Activated T-helper 2 cell treated with anti-CD3 and anti-CD28 coated beads, Interferon-gamma antibody, Interleukin-2, Interleukin-4, amounts not matched to agents 10 μg/mL and 5 μg/mL and 100 μg/mL, durations not matched to agents 14 hours and 24 hours and 36 hours (primary cell): ENCODE measurements at regions not wholly inside any gene's neighbourhood (a gene's known extent, or its start where the extent isn't known, plus 50 kb on each side); places are given as distances from the start of the nearest gene placed in this dataset.

Experiments used
- DNase-seq: peaks from one replicate; pipeline ENCODE4 v3.0.0; 2021; ENCODE audit warnings: low spot score
- H3K27ac Mint-ChIP-seq: one replicate; pipeline ENCODE4 v1.8.0; 2021; ENCODE audit warnings: mixed read lengths
- H3K27me3 Mint-ChIP-seq: one replicate; pipeline ENCODE4 v1.8.0; 2021; ENCODE audit warnings: low read depth, mixed read lengths
- H3K36me3 Mint-ChIP-seq: one replicate; pipeline ENCODE4 v1.8.0; 2021; ENCODE audit warnings: low read depth, mixed read lengths
- H3K4me1 Mint-ChIP-seq: one replicate; pipeline ENCODE4 v1.8.0; 2021; ENCODE audit warnings: low read depth, mixed read lengths
- H3K4me3 Mint-ChIP-seq: one replicate; pipeline ENCODE4 v1.8.0; 2021; ENCODE audit warnings: low read depth, mild to moderate bottlenecking, moderate library complexity, mixed read lengths
- H3K9me3 Mint-ChIP-seq: one replicate; pipeline ENCODE4 v1.8.0; 2021; ENCODE audit warnings: mixed read lengths
- intact Hi-C: fragments of 100-400 bp; cut with micrococcal nuclease; formaldehyde crosslinking; loops from one replicate; pipeline ENCODE4 v1.15.1; 2023

DNA sequence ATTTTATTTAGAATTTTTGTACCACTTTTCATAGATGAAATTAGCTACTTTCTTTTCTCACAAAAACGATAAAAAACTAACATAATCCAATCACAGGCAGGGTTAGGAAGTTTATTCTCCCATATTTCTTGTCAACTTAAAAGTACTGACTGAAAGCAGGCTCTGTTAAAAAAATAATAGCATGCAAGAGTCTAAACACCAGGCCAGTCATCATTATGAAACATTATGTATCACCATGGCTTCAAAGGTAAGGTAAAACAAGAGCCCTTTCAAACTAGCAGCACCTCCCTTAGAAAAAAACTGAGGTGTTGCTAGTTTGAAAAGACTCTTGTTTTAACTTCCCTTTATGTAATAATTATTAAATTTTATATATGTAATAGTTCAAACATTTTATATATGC lies 848.0 kb downstream of the RNF144A start:
- Mint-ChIP-seq H3K27me3 (no peaks in the 10 kb centered on the region), H3K27ac (no peak overlapping the region), H3K4me3 (no peak overlapping the region), H3K9me3 (peaks cover 47% of the 10 kb centered on the region), H3K4me1 (peaks cover 13% of the 10 kb centered on the region), H3K36me3 (peaks cover 55% of the 10 kb centered on the region)
- no peak for DNase-seq
- intact Hi-C loops = no loop called here

DNA sequence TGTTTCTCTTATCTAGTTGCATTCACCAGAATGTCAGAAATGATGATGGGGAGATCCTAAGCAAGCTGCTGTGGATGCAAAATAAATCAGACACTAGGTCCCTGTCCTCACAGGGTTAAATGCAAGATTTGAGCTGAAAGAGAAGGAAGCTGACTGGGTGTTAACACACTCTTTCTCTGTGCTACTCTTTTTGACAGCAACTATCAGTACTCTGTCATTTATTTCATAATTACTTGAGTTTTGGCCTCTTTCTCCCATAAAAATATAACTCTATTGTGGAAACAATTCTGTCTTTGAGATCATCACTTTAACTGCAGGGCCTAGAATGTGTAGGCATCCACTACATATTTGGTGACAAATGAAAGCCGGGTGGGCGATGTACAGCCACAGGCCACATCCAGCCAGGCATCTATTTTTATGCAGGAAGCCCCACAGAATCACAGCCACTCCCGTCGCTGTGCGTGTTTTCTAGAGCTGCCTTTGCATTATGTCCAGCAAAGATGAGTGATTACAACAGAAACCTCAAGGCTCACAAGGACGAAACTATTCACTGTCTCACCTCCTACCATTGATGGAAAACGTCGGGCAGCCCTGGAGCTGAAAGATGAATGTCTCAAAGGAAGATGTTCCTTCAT lies 849.0 kb downstream of the RNF144A start:
- peaks cover 52% of the 10 kb centered on the region for H3K36me3 Mint-ChIP-seq
- intact Hi-C loops = loop anchor here (1.0 kb wide), 1 partner anchor 8 kb away; no protein-coding TSS in a partner anchor
- H3K27me3 Mint-ChIP-seq = no peaks in the 10 kb centered on the region
- H3K9me3 Mint-ChIP-seq = peaks cover 47% of the 10 kb centered on the region
- H3K27ac Mint-ChIP-seq = peak overlapping the region; percentile 72
- peaks cover 17% of the 10 kb centered on the region for H3K4me1 Mint-ChIP-seq
- no peak overlapping the region for H3K4me3 Mint-ChIP-seq
- DNase-seq = no peak

DNA sequence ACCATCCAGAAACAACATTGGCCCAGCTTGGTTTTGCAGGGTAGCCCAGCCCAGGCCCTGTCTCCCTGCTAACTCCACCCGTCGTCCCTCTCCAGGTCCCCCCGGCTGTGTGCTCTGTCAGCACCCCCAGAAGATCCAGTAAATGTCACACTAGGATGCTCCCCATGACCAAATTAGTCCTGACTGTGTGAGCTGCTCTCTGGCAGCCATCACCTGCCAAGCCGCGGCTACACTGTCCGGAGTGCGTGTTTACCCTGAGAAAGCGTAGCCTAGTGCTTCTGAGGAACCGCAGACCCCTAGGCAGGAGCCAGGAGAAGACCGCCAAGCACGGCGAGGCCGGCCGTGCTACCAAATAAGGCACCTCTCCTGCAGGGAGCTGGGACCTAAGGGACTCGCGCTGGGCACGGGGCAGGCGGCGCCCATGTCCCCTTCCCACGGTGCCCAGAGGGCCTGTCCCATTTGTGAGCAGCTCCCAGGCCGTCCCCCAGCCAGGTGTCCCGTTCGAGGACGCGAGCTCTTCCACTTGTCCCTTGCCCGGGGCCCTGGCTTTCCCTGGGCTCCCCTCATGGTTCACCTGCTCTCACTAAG lies 849.9 kb downstream of the RNF144A start:
- DNase-seq = no peak
- H3K27ac Mint-ChIP-seq = peak overlapping the region; percentile 72

DNA sequence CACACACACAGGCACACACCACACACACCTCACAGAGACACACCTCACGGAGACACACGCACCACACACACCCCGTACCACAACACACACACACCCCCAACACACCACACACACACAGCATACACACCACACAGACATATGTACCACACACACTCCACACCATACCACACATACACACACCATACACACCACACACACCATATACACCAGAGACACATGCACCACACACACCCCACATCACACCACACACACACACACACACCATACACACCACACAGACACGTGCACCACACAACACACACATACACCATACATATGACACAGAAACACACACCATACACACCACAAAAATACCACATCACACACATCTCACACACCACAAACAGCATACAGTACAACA lies 850.7 kb downstream of the RNF144A start:
- Mint-ChIP-seq H3K9me3 (peaks cover 37% of the 10 kb centered on the region), H3K27me3 (no peaks in the 10 kb centered on the region), H3K27ac (no peak overlapping the region), H3K4me3 (no peak overlapping the region), H3K4me1 (peaks cover 32% of the 10 kb centered on the region), H3K36me3 (peaks cover 46% of the 10 kb centered on the region)
- intact Hi-C loops = no loop called here
- no peak for DNase-seq

More for the DNA sequence above, 849.9 kb downstream of the RNF144A start:
- intact Hi-C loops = loop anchor here (1.0 kb wide), 1 partner anchor 9 kb away; no protein-coding TSS in a partner anchor
- Mint-ChIP-seq H3K27me3 (no peaks in the 10 kb centered on the region), H3K36me3 (peaks cover 53% of the 10 kb centered on the region), H3K4me1 (peaks cover 24% of the 10 kb centered on the region), H3K9me3 (peaks cover 44% of the 10 kb centered on the region), H3K4me3 (no peak overlapping the region)

DNA sequence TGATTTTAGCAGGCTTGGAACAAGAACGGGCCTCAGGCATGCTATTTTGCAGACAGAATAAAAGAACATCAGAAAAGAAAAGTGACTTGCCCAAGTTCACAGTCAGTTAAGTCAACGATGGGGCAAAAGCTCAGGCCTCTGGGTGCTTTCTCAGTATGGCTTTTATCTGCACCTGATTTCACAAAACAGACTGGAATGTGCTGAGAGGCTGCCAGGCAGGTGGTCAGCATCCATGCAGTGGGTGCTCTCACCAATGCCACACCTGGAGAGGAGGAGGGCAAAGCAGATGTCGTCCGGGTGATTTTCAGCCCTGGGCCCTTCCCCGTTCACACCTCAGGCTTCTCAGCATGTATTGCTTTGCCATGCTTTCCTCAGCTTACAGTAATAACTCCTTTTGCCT lies 854.6 kb downstream of the RNF144A start:
- Mint-ChIP-seq H3K27ac (peak overlapping the region; percentile 30), H3K36me3 (peaks cover 21% of the 10 kb centered on the region)
- intact Hi-C loops = loop anchor here (2.0 to 5.0 kb wide), 10 partner anchors 99 to 909 kb away; no protein-coding TSS in a partner anchor

DNA sequence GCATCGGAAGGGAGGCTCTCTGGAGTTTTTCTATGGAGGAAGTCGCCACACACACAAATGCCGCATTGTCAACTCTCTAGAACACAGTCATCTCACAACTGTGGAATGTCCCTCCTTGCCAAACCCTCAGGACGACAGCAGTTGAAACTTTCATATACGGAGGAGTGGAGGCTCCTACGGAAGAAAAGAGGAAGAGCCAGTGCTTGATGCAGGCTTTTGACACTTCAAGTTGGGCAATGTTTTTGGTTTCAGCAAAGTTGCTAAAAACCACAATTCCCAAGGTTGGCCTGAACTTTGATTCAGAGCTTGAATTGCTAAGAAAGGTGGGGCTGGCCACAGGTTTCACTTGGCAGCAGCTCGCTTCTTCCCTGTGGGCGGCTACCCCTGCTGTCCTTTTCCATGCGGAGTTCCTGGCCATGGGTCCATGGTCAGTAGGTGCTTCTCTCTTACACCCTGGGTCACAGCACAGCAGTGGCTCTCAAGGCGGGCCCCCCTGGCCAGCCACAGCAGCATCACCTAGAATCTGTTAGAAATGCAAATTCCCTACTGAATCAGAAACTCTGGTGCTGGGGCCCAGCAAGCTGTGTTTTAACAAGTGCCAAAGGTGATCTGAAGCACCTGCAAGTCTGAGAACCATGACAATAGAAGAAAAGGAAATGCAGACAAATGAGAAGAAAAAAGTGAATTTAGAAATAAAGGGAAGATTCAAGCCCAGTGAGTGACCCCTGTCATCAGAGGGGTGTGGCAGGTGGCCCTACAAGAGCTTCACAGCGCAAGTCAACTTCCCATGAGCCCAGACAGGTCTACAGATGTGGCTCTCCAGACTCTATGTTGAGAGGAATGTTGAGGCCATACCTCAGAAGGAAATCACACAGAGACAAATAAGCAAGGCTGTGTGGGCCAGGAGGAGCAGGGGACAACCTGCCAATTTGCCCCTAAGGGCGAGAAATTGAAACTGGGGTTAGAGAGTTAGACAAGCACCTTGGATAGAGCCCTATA lies 856.4 kb downstream of the RNF144A start:
- Mint-ChIP-seq H3K9me3 (peaks cover 15% of the 10 kb centered on the region), H3K36me3 (peaks cover 27% of the 10 kb centered on the region), H3K4me3 (peak overlapping the region; percentile 31), H3K27me3 (no peaks in the 10 kb centered on the region), H3K27ac (peak overlapping the region; percentile 91), H3K4me1 (peaks cover 58% of the 10 kb centered on the region)
- peak; percentile 26 for DNase-seq
- intact Hi-C loops = loop anchor here (1.0 to 5.0 kb wide), 19 partner anchors 15 to 907 kb away; no protein-coding TSS in a partner anchor

More for the DNA sequence above, 854.6 kb downstream of the RNF144A start:
- Mint-ChIP-seq H3K27me3 (no peaks in the 10 kb centered on the region), H3K4me3 (no peak overlapping the region), H3K4me1 (peaks cover 51% of the 10 kb centered on the region), H3K9me3 (peaks cover 15% of the 10 kb centered on the region)
- no peak for DNase-seq

DNA sequence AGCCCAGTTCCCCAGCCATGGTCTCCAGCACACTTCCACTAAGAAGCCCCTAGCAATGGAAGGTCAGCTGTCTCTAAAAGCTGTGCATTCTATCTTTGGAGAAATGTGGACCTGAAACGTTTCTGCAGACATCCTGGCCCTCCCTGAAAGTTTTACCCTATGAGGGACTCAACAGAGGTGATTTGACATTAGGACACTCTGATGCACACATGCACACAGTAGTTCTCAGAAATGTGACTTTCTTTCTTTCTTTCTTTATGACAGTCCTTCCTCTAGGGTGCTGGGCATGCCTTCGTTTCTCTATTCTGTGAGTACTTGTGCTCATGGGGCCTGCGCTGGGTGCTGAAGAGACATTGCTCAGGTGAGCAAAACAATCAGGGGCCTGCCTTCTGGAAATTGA lies 857.3 kb downstream of the RNF144A start:
- peaks cover 6% of the 10 kb centered on the region for H3K9me3 Mint-ChIP-seq
- H3K27ac Mint-ChIP-seq = peak overlapping the region; percentile 91
- peaks cover 24% of the 10 kb centered on the region for H3K36me3 Mint-ChIP-seq
- DNase-seq = no peak
- peaks cover 60% of the 10 kb centered on the region for H3K4me1 Mint-ChIP-seq
- H3K27me3 Mint-ChIP-seq = no peaks in the 10 kb centered on the region
- H3K4me3 Mint-ChIP-seq = peak overlapping the region; percentile 58
- intact Hi-C loops = loop anchor here (1.0 to 5.0 kb wide), 5 partner anchors 49 to 833 kb away; no protein-coding TSS in a partner anchor

DNA sequence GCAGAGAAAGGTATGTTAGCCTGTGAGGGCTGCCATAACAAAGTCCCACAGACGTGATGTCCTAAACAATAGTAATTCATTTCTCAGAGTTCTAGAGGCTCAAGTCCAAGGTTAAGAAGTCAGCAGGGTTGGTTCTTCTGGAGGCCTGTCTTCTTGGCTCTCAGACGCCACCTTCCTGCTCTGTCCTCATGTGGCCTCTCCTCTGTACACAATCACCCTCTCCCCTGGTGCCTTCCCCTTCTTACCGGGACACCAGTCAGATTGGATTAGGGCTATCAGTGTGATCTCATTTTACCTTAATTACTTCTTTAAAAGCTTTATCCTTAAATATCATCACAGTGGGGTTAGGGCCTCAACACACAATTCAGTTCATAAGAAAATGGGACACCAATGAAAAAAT lies 860.5 kb downstream of the RNF144A start:
- DNase-seq = no peak
- Mint-ChIP-seq H3K27ac (peak overlapping the region; percentile 61), H3K4me1 (peaks cover 54% of the 10 kb centered on the region), H3K27me3 (no peaks in the 10 kb centered on the region), H3K36me3 (peaks cover 38% of the 10 kb centered on the region), H3K4me3 (peak overlapping the region; percentile 14), H3K9me3 (peaks cover 6% of the 10 kb centered on the region)
- intact Hi-C loops = no loop called here

DNA sequence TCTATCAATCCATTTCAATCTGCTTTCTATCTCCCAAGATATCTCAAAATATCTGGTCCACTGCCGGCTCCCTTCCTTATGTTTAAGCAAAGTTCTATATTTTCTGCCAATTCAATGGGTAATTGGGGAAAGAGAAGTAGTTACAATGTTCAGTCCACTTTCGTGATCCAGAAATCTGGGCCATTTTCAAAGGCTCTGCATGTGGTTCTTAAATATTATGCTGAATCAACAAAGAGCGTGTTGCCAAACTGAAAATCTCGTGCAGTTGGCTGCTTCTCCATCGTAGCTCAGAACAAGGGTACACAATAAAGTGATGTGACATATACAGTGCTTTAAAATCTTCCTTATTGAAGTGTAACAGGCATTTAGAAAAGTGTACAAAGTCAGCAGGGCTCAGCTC lies 863.1 kb downstream of the RNF144A start:
- intact Hi-C loops = no loop called here
- H3K4me3 Mint-ChIP-seq = peak overlapping the region; percentile 13

DNA sequence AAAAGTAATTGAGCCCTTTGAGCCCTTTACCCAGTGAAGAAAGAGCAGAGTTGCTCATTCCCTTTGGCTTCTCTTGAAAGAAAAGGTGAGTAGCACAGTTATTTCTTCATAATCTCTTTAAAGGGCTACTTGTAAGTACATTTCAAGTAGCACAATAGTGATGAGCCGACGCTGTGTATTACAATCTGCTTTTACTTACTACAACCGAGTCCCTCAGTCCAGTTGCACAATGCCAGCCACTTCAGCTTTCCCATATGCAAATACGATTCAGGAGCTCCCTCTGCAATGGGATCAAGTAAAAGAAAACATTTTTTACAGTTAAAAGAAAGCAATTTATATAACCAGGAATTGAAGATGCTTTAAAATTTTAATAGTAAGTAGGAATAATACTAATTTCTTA lies 868.5 kb downstream of the RNF144A start:
- Mint-ChIP-seq H3K27me3 (no peaks in the 10 kb centered on the region), H3K4me1 (peaks cover 13% of the 10 kb centered on the region), H3K4me3 (no peak overlapping the region), H3K9me3 (peaks cover 23% of the 10 kb centered on the region), H3K36me3 (peaks cover 43% of the 10 kb centered on the region), H3K27ac (no peak overlapping the region)
- intact Hi-C loops = no loop called here
- no peak for DNase-seq

More for the DNA sequence above, 863.1 kb downstream of the RNF144A start:
- H3K4me1 Mint-ChIP-seq = peaks cover 35% of the 10 kb centered on the region
- DNase-seq = no peak
- no peak overlapping the region for H3K27ac Mint-ChIP-seq
- peaks cover 54% of the 10 kb centered on the region for H3K36me3 Mint-ChIP-seq
- H3K27me3 Mint-ChIP-seq = no peaks in the 10 kb centered on the region
- H3K9me3 Mint-ChIP-seq = peaks cover 18% of the 10 kb centered on the region

DNA sequence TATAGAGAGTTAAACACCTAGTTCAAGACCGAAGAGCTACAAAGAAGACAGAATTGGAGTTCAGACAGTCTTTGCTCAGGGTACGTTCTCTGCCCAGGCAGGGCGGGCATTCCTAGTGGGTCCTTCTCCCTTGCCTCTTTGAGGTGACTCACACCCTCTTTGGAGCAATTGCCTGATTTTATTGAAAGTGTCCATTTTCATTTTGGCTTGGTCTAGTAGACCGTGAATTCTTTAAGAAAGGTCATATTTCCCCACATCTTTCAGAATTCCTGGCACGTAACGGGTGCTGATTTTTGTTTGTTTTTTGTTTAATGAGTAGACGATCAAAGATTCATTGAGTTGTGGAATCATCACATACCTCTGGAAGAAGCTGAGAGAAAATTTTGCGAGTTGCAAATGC lies 871.5 kb downstream of the RNF144A start:
- H3K36me3 Mint-ChIP-seq = peaks cover 19% of the 10 kb centered on the region
- H3K27ac Mint-ChIP-seq = no peak overlapping the region
- H3K9me3 Mint-ChIP-seq = peaks cover 14% of the 10 kb centered on the region
- intact Hi-C loops = no loop called here
- no peaks in the 10 kb centered on the region for H3K4me1 Mint-ChIP-seq
- H3K27me3 Mint-ChIP-seq = no peaks in the 10 kb centered on the region
- no peak for DNase-seq
- no peak overlapping the region for H3K4me3 Mint-ChIP-seq

DNA sequence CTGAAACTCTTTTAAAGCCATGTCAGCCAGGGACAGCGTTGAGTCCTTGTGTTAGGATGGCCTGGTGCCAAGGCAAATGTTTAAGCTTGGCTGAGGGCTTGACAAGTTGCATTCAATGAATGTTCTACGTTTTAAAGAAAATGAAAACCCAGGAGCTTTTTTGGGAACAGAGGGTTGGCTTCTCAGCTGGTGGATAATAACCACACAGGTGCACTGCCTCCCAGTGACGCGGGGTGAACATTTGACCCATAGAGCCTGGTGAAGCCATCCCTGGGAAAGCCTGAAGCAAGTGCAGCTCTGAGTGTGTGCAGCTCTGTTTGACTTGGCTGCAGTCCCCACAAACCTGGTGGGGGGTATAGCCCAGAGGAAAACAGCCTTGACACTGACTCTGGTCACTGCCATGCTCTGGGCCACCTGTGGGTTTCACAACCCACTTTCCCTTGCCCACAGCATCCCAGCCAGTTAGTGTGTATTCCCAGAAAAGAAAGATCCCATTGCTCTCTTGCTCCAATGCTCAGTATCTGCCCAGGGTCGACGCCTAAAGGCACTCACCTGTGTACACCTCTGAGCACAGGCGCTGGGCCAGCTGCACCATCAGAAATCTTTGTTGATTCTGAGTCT lies 874.9 kb downstream of the RNF144A start:
- DNase-seq = no peak
- intact Hi-C loops = no loop called here
- peaks cover 7% of the 10 kb centered on the region for H3K4me1 Mint-ChIP-seq
- no peaks in the 10 kb centered on the region for H3K27me3 Mint-ChIP-seq
- peaks cover 10% of the 10 kb centered on the region for H3K9me3 Mint-ChIP-seq
- H3K4me3 Mint-ChIP-seq = no peak overlapping the region
- no peak overlapping the region for H3K27ac Mint-ChIP-seq
- peaks cover 11% of the 10 kb centered on the region for H3K36me3 Mint-ChIP-seq
